Activated CD4-positive, alpha-beta T cell treated with anti-CD3 and anti-CD28 coated beads, Interleukin-2, amount 10 ng/mL, durations not matched to agents 7 days and 5 days (primary cell): ENCODE measurements at regions not wholly inside any gene's neighbourhood (a gene's known extent, or its start where the extent isn't known, plus 50 kb on each side); places are given as distances from the start of the nearest gene placed in this dataset.

Experiments
- CTCF ChIA-PET: fragments of 350-600 bp; sonication (Branson Sonifier 250); formaldehyde crosslinking; loops from one replicate; lab custom pipeline; 2021; ENCODE audit warnings: antibody characterized with exemption; lab: Charles Lee
- POLR2A ChIA-PET: fragments of 350-600 bp; sonication (Branson Sonifier 250); formaldehyde crosslinking; loops from one replicate; lab custom pipeline; 2021; ENCODE audit warnings: antibody characterized with exemption; lab: Charles Lee
- DNase-seq: peaks from one replicate; pipeline ENCODE4 v3.0.0-alpha.2; 2020
- H3K27ac Mint-ChIP-seq: one replicate; pipeline ENCODE4 v1.8.0; 2021; ENCODE audit warnings: mild to moderate bottlenecking, moderate library complexity, mixed read lengths
- H3K27me3 Mint-ChIP-seq: one replicate; pipeline ENCODE4 v1.8.0; 2021; ENCODE audit warnings: mixed read lengths
- H3K36me3 Mint-ChIP-seq: one replicate; pipeline ENCODE4 v1.8.0; 2021; ENCODE audit warnings: low read depth, mixed read lengths
- H3K4me1 Mint-ChIP-seq: one replicate; pipeline ENCODE4 v1.8.0; 2021; ENCODE audit warnings: mixed read lengths
- H3K4me3 Mint-ChIP-seq: one replicate; pipeline ENCODE4 v1.8.0; 2021; ENCODE audit warnings: mild to moderate bottlenecking, moderate library complexity, mixed read lengths
- H3K9me3 Mint-ChIP-seq: one replicate; pipeline ENCODE4 v1.8.0; 2021; ENCODE audit warnings: mixed read lengths

GRCh38 chr2:19554520-19554919 is 196.1 kb upstream of the OSR1 start:
- H3K9me3 Mint-ChIP-seq, result no peaks in the 10 kb centered on the region
- ChIA-PET POLR2A (no interaction called here), CTCF (interaction anchor here (1.2 kb wide), 1 partner anchor 14 kb away, joined by 3 read pairs; no protein-coding TSS in a partner anchor)
- H3K4me1 Mint-ChIP-seq, result peaks cover 8% of the 10 kb centered on the region
- peaks cover 7% of the 10 kb centered on the region for H3K27me3 Mint-ChIP-seq
- H3K4me3 Mint-ChIP-seq, result no peak overlapping the region
- H3K27ac Mint-ChIP-seq, result no peak overlapping the region
- DNase-seq, result no peak
- no peaks in the 10 kb centered on the region for H3K36me3 Mint-ChIP-seq

GRCh38 chr2:19552270-19552669 is 193.8 kb upstream of the OSR1 start:
- Mint-ChIP-seq H3K9me3 (no peaks in the 10 kb centered on the region), H3K4me1 (no peaks in the 10 kb centered on the region), H3K27me3 (peaks cover 11% of the 10 kb centered on the region), H3K4me3 (no peak overlapping the region), H3K36me3 (no peaks in the 10 kb centered on the region), H3K27ac (no peak overlapping the region)
- DNase-seq, result no peak
- ChIA-PET CTCF (no interaction called here), POLR2A (no interaction called here)

GRCh38 chr2:19550750-19551149 is 192.3 kb upstream of the OSR1 start:
- no peak overlapping the region for H3K27ac Mint-ChIP-seq
- H3K4me3 Mint-ChIP-seq, result no peak overlapping the region
- DNase-seq, result no peak
- H3K4me1 Mint-ChIP-seq, result no peaks in the 10 kb centered on the region
- CTCF ChIA-PET, result no interaction called here
- no peaks in the 10 kb centered on the region for H3K36me3 Mint-ChIP-seq
- POLR2A ChIA-PET, result no interaction called here
- H3K27me3 Mint-ChIP-seq, result peaks cover 6% of the 10 kb centered on the region
- H3K9me3 Mint-ChIP-seq, result no peaks in the 10 kb centered on the region

- no peak for DNase-seq
- ChIA-PET CTCF (interaction anchor here (1.4 kb wide), 1 partner anchor 181 kb away, joined by 3 read pairs; no protein-coding TSS in a partner anchor), POLR2A (no interaction called here)
- Mint-ChIP-seq H3K27me3 (peaks cover 6% of the 10 kb centered on the region), H3K27ac (no peak overlapping the region), H3K4me1 (no peaks in the 10 kb centered on the region), H3K4me3 (no peak overlapping the region), H3K9me3 (no peaks in the 10 kb centered on the region), H3K36me3 (no peaks in the 10 kb centered on the region)
Measured at GRCh38 chr2:19549821-19550220, 191.4 kb upstream of the OSR1 start.

GRCh38 chr2:19548116-19548515 is 189.7 kb upstream of the OSR1 start:
- H3K36me3 Mint-ChIP-seq, result no peaks in the 10 kb centered on the region
- POLR2A ChIA-PET, result no interaction called here

GRCh38 chr2:19547321-19547720 is 188.9 kb upstream of the OSR1 start:
- no peak overlapping the region for H3K27ac Mint-ChIP-seq
- DNase-seq, result no peak
- H3K27me3 Mint-ChIP-seq, result peaks cover 6% of the 10 kb centered on the region
- CTCF ChIA-PET, result no interaction called here
- no peaks in the 10 kb centered on the region for H3K36me3 Mint-ChIP-seq
- POLR2A ChIA-PET, result no interaction called here
- no peak overlapping the region for H3K4me3 Mint-ChIP-seq
- no peaks in the 10 kb centered on the region for H3K9me3 Mint-ChIP-seq
- H3K4me1 Mint-ChIP-seq, result no peaks in the 10 kb centered on the region

More at GRCh38 chr2:19548116-19548515, 189.7 kb upstream of the OSR1 start:
- CTCF ChIA-PET, result no interaction called here
- no peak for DNase-seq
- H3K27me3 Mint-ChIP-seq, result peaks cover 6% of the 10 kb centered on the region
- H3K27ac Mint-ChIP-seq, result no peak overlapping the region
- no peaks in the 10 kb centered on the region for H3K4me1 Mint-ChIP-seq
- no peaks in the 10 kb centered on the region for H3K9me3 Mint-ChIP-seq
- H3K4me3 Mint-ChIP-seq, result no peak overlapping the region

- Mint-ChIP-seq H3K27ac (no peak overlapping the region), H3K4me3 (no peak overlapping the region), H3K27me3 (peaks cover 6% of the 10 kb centered on the region), H3K36me3 (no peaks in the 10 kb centered on the region), H3K4me1 (no peaks in the 10 kb centered on the region), H3K9me3 (no peaks in the 10 kb centered on the region)
- ChIA-PET POLR2A (no interaction called here), CTCF (no interaction called here)
- no peak for DNase-seq
Measured at GRCh38 chr2:19545507-19545906, 187.1 kb upstream of the OSR1 start.

- Mint-ChIP-seq H3K4me1 (no peaks in the 10 kb centered on the region), H3K4me3 (no peak overlapping the region), H3K27me3 (peaks cover 2% of the 10 kb centered on the region), H3K27ac (no peak overlapping the region), H3K9me3 (no peaks in the 10 kb centered on the region), H3K36me3 (no peaks in the 10 kb centered on the region)
- POLR2A ChIA-PET, result no interaction called here
- no peak for DNase-seq
- CTCF ChIA-PET, result no interaction called here
Measured at GRCh38 chr2:19543663-19544383, 185.4 kb upstream of the OSR1 start.

GRCh38 chr2:19542796-19543662 is 184.6 kb upstream of the OSR1 start:
- Mint-ChIP-seq H3K36me3 (no peaks in the 10 kb centered on the region), H3K27ac (no peak overlapping the region), H3K27me3 (peaks cover 2% of the 10 kb centered on the region), H3K9me3 (no peaks in the 10 kb centered on the region), H3K4me1 (no peaks in the 10 kb centered on the region), H3K4me3 (no peak overlapping the region)
- POLR2A ChIA-PET, result no interaction called here
- CTCF ChIA-PET, result no interaction called here
- DNase-seq, result no peak

GRCh38 chr2:19541884-19542283 is 183.5 kb upstream of the OSR1 start:
- H3K4me3 Mint-ChIP-seq, result no peak overlapping the region
- no peaks in the 10 kb centered on the region for H3K36me3 Mint-ChIP-seq
- ChIA-PET POLR2A (no interaction called here), CTCF (no interaction called here)
- no peaks in the 10 kb centered on the region for H3K9me3 Mint-ChIP-seq
- no peak for DNase-seq
- H3K27me3 Mint-ChIP-seq, result no peaks in the 10 kb centered on the region
- no peak overlapping the region for H3K27ac Mint-ChIP-seq
- H3K4me1 Mint-ChIP-seq, result no peaks in the 10 kb centered on the region

- Mint-ChIP-seq H3K27me3 (no peaks in the 10 kb centered on the region), H3K36me3 (no peaks in the 10 kb centered on the region), H3K4me3 (no peak overlapping the region), H3K4me1 (no peaks in the 10 kb centered on the region), H3K9me3 (no peaks in the 10 kb centered on the region), H3K27ac (no peak overlapping the region)
- DNase-seq, result no peak
- POLR2A ChIA-PET, result no interaction called here
- CTCF ChIA-PET, result no interaction called here
Measured at GRCh38 chr2:19540739-19541525, 182.5 kb upstream of the OSR1 start.

- Mint-ChIP-seq H3K27ac (no peak overlapping the region), H3K9me3 (no peaks in the 10 kb centered on the region), H3K4me3 (no peak overlapping the region), H3K27me3 (no peaks in the 10 kb centered on the region), H3K36me3 (no peaks in the 10 kb centered on the region), H3K4me1 (no peaks in the 10 kb centered on the region)
- ChIA-PET CTCF (no interaction called here), POLR2A (no interaction called here)
- no peak for DNase-seq
Measured at GRCh38 chr2:19538411-19538963, 180.1 kb upstream of the OSR1 start.
